DMS153 treated with DMSO at 0.1 percent for 48 hours (cell line): ENCODE measurements at regions not wholly inside any gene's neighbourhood (a gene's known extent, or its start where the extent isn't known, plus 50 kb on each side); places are given as distances from the start of the nearest gene placed in this dataset.
A peak's percentile ranks its signal among the peaks of the same experiment; 100 is the strongest.

Source experiments
- DNase-seq: peaks from one replicate; lab custom pipeline; 2025; ENCODE audit not compliant: unreplicated experiment; lab: John Stamatoyannopoulos, UW

- peak; percentile 60 for DNase-seq
These were observed 50.8 kb upstream of the POU3F1 start for GRCh38 chr1:38097284-38097898.
